H4 (cell line): ENCODE measurements at regions not wholly inside any gene's neighbourhood (a gene's known extent, or its start where the extent isn't known, plus 50 kb on each side); places are given as distances from the start of the nearest gene placed in this dataset.
"Not testable (repeated sequence)": the region's sequence is repeated elsewhere in the genome, so short reads cannot be mapped to it uniquely, and the experiment has no call there.

Source experiments
- DNase-seq: peaks from one replicate; pipeline ENCODE4 v3.0.0-alpha.2; 2015; ENCODE audit warnings: low spot score

- DNase-seq, result not testable (repeated sequence)
Measured at GRCh38 chr1:116298213-116298579, 74.8 kb upstream of the ATP1A1 start.

GRCh38 chr1:116298746-116299145 is 74.3 kb upstream of the ATP1A1 start:
- DNase-seq, result no peak

- DNase-seq, result no peak
Measured at GRCh38 chr1:116299248-116299647, 73.8 kb upstream of the ATP1A1 start.

GRCh38 chr1:116302281-116302680 is 70.8 kb upstream of the ATP1A1 start:
- no peak for DNase-seq

- DNase-seq, result no peak
Measured at GRCh38 chr1:116306102-116306501, 66.9 kb upstream of the ATP1A1 start.

GRCh38 chr1:116306840-116307442 is 66.1 kb upstream of the ATP1A1 start:
- no peak for DNase-seq

GRCh38 chr1:116308276-116308675 is 64.8 kb upstream of the ATP1A1 start:
- no peak for DNase-seq

- DNase-seq, result no peak
Measured at GRCh38 chr1:116309090-116309870, 63.8 kb upstream of the ATP1A1 start.

GRCh38 chr1:116310180-116310579 is 62.9 kb upstream of the ATP1A1 start:
- no peak for DNase-seq

- no peak for DNase-seq
Measured at GRCh38 chr1:116311193-116311592, 61.9 kb upstream of the ATP1A1 start.

GRCh38 chr1:116311756-116312680 is 61.0 kb upstream of the ATP1A1 start:
- DNase-seq, result no peak

GRCh38 chr1:116312681-116313069 is 60.4 kb upstream of the ATP1A1 start:
- DNase-seq, result no peak

GRCh38 chr1:116313776-116314175 is 59.3 kb upstream of the ATP1A1 start:
- no peak for DNase-seq

- no peak for DNase-seq
Measured at GRCh38 chr1:116314305-116314919, 58.6 kb upstream of the ATP1A1 start.

GRCh38 chr1:116316373-116316772 is 56.7 kb upstream of the ATP1A1 start:
- no peak for DNase-seq

GRCh38 chr1:116318897-116319296 is 54.1 kb upstream of the ATP1A1 start:
- no peak for DNase-seq

GRCh38 chr1:116320874-116321273 is 52.2 kb upstream of the ATP1A1 start:
- no peak for DNase-seq

GRCh38 chr1:116321766-116322175 is 51.3 kb upstream of the ATP1A1 start:
- DNase-seq, result no peak

GRCh38 chr1:116322752-116323405 is 50.2 kb upstream of the ATP1A1 start:
- DNase-seq, result no peak
